GM18505 (cell line): ENCODE measurements at regions not wholly inside any gene's neighbourhood (a gene's known extent, or its start where the extent isn't known, plus 50 kb on each side); places are given as distances from the start of the nearest gene placed in this dataset.
"Not testable (repeated sequence)": the region's sequence is repeated elsewhere in the genome, so short reads cannot be mapped to it uniquely, and the experiment has no call there.

Experiments
- ATAC-seq: cut with Tn5 transposase; IDR thresholded peaks from one replicate; pipeline ENCODE4 v1.9.1; 2021; ENCODE audit not compliant: unreplicated experiment
- POLR2A ChIP-seq: IDR thresholded peaks from 4 replicates; pipeline ENCODE4 v1.6.1; 2011; ENCODE audit warnings: borderline replicate concordance; ENCODE audit not compliant: insufficient read depth, insufficient read length; ENCODE audit errors: extremely low read depth

DNA sequence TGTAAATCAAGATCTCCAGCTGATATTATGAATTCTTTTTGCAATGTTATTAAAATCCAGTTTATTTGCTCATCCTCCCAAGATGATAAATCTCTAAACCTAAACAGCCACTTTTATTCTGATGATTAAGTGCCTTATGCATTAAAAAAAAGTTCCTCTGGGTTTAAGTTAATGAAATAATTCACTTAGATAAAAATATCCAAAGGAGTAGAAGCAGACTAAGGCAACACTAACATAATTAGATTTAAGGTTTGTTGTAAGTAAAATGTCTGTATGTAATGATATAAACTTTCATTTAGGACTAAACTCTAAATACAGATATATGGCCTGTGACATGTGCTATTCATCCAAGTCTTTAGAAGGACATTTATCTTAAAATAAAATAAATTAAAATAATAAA is 457.2 kb downstream of the TENT5A start:
- ATAC-seq, result no peak
- no peak for TF ChIP-seq POLR2A

DNA sequence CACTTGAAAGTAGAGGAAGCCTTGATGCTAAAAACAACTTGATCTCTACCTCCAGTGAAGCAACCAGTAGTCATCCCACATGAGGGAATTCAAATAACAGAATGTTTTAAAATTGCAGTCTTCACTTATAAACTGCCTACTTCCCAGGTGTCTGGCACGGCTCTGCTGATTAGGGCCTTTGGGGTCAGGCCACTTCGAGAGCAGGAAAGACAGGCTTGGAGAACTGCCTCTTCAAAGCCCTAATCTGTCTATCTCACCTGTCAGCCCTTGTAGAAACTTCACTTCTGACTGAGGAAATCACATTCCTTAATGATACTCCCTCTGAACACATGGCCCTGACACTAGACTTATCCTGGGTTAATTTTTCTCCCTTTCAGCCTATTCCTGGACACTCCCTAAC is 458.6 kb downstream of the TENT5A start:
- no peak for TF ChIP-seq POLR2A
- no peak for ATAC-seq

GRCh38 chr6:81289229-81289628 is 463.3 kb downstream of the TENT5A start:
- no peak for ATAC-seq
- TF ChIP-seq POLR2A, result no peak

DNA sequence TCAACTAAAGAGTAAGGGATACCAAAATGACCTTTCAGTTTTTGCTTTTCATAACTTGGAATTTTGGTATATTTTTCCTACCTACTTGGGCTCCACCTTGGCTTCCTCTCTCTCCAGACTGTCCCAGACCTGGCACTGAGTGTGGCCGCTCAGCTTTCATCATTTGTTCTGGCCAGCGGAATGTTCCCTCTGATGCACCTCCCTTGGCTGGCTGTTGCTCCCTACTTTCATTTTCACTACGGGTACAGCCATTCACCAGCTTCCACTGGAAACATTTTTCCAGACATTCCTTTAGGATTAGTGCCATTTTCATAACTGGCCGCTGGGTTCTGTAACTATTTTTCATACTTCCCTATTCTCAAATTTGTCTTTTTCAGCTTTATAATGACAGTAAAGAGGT is 487.4 kb downstream of the TENT5A start:
- no peak for ATAC-seq
- no peak for TF ChIP-seq POLR2A

DNA sequence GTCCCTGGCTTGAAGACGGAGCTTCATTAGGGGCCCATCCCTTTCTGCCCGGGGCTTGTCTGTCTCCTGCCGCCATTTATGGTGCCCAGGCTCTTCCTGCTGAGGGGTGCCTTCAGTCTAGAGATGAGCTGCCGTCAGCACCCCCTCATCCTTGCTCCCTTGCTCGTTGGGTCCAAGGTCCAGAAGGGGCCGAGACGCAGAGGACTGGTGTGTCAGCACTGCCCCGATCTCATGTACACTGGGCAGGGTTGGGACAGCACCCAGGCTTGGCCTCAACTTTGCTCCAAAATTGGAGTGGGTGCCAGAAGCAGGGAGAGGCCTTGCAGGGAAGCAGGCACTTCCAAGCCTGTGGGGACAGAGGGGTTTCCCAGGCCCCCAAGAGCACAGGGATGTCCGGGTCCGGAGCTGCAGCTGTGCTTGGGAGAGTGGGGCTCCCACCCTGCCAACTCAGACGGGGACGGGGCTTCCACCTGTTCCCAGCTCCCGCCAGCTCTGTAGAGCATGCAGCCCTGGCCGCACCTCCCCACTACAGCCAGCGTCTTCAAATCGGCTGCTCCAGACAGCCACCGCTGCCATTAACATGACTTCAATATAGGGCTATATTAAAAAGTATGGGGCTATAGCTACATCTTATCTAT is 488.8 kb downstream of the TENT5A start:
- no peak for TF ChIP-seq POLR2A
- ATAC-seq, result no peak

- no peak for ATAC-seq
- no peak for TF ChIP-seq POLR2A
Observed at GRCh38 chr6:81262656-81263055, 489.8 kb downstream of the TENT5A start.

DNA sequence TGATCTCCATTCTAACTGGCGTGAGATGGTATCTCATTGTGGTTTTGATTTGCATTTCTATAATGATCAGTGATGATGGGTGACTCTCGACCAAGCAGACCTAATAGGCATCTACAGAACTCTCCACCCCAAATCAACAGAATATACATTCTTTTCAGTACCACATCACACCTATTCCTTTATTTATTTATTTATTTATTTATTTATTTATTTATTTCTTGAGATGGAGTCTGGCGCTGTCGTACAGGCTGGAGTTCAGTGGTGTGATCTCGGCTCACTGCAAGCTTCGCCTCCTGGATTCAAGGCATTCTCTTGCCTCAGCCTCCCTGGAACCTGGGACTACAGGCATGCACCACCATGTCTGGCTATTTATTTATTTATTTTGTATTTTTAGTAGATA is 496.3 kb downstream of the TENT5A start:
- ATAC-seq, result not testable (repeated sequence)

DNA sequence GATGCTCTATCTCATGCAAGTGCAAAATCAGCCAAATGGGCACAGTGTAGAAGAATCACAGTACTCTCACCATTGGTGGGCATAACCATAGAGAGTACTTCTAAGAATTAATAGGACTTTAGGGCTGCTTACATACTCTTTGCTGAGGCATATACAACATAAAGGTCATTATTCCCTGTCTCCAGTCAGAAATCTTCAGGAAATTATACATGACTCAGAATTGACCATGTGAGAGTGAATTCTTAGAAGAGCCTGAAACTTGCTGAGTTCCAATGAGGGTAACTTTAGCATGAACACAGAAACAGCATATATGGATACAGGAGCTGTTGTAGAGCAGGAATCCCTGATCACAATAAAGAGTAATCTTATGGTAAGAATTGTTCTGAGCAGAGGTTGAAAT is 498.7 kb downstream of the TENT5A start:
- ATAC-seq, result no peak
- no peak for TF ChIP-seq POLR2A

DNA sequence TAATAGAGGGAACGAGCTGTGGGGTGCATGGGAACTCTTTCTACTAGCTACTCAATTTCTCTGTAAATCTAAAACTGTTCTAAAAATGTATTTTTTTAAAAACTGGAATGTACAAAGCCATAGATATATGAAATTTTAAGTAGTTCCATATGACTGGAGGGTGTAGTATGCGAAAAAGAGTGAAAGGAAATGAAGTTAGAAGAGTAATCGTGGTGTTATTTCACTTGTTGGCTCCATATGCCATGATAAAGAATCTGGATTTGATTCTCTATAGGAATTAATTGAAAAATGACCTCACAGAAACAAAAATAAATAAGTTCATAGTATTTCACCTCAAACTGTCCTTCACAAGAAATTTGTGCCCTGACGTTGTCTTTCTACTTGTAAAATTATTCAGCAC is 500.2 kb downstream of the TENT5A start:
- ATAC-seq, result no peak
- TF ChIP-seq POLR2A, result no peak

DNA sequence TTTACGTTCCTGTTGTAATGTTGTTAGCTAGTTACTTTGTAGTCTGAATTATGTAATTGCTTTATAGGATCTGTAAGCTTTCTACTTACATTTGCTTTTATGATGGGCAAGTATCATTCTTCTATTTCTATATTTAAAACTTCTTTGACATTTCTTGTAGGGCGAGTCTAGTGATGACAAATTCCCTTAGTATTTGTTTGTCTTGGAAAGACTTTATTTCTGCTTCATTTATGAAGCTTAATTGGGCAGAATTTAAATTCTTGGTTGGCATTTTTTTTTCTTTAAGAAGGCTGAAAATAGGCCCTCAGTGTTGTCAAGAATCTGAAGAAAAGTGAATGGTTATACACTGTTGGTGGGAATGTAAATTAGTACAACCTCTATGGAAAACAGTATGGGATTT is 506.3 kb downstream of the TENT5A start:
- no peak for TF ChIP-seq POLR2A
- no peak for ATAC-seq

- ATAC-seq, result no peak
- no peak for TF ChIP-seq POLR2A
Observed at GRCh38 chr6:81242624-81243023, 509.9 kb downstream of the TENT5A start.

DNA sequence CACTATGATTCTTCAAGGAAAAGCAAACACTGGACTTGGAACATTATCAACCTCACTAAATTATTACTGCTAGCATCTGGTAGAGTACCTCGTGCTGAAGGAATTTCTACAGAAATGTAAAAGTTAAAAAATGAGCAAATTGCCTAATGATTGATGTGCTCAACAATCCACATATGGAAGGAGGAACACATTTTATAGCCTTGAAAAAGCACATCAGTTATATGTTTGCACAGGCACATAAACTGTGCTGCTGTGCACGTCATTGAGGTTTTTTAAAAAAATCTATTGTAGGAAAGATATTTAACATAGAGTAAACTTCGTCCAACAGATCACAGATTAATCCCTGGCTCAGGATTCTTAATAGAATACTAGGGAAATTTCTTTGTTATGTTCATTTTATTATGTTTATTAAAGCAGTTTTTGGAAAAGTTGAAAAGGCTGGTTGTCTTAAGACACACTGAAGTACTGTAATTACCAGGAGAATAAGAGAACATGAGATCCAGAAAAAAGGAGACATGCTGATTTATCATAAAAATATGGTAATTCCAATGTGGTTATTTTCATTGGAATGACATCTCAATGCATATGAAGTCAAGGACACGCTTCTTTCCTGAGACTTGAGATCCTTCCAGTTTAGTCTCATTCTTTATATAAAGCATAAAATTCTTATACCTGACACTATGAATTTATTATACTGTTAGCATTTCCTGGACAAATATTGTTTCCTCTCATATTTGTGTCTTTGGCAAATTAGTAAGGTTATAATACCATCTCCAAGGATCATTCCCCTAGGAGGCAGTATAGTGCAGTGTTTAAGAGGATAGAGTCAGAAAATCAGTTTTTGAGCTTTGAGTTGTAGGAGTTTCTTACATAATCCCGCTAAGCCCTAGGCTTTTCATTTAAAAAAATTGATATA is 511.1 kb downstream of the TENT5A start:
- TF ChIP-seq POLR2A, result no peak
- ATAC-seq, result no peak

- TF ChIP-seq POLR2A, result no peak
- ATAC-seq, result no peak
Observed at GRCh38 chr6:81238390-81238789, 514.1 kb downstream of the TENT5A start.

DNA sequence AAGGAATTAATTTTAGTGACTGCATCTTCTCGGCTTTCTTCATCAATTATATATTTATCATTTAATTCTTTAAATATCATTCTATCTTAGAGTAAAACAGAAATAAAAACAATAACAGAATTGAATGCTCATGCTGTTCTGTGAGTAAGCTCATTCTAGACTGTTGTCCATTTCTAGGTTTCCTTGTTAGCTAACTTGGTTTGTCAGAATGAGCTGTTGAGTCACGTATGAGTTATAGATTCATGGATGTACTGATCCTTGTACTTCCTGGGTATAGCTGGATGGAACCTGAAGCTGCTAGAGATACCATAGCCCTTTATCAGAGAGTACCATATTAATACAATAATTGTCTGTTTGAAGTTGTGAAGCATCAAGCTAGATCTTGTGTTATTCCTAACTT is 515.3 kb downstream of the TENT5A start:
- ATAC-seq, result no peak
- no peak for TF ChIP-seq POLR2A
